ENCODE measurements at regions not wholly inside any gene's neighbourhood (a gene's known extent, or its start where the extent isn't known, plus 50 kb on each side); places are given as distances from the start of the nearest gene placed in this dataset.

DNA sequence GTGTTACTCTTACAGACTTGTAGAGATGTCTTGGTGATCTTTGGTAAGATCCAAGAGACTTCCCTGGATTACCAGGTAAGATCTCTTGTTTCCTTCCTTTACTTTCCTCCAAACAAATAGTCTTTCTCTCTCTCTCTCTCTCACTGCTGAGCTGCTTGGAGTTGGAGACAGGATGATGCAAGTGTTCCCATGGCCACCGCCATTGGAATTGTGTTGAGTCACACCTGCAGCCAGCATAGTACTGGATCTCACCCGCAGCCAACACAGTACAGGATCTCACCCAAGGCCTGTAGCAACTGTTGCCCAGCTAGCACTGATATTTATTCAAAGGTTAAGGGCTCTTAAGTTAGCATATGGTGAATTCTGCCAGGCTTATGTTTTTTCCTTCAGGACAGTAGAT is 1080.9 kb downstream of the FAT4 start (continued):
- TF ChIP-seq NFIC (IDR thresholded peaks at IDR 0.05; ENCODE audit: low read length) = no peak
- no peak for TF ChIP-seq ZKSCAN8 (CRISPR knock-in tag; IDR thresholded peaks at IDR 0.05; ENCODE audit: borderline replicate concordance)
- no peak for TF ChIP-seq HINFP (CRISPR knock-in tag; IDR thresholded peaks at IDR 0.05; ENCODE audit: low read depth)
- TF ChIP-seq MLX (CRISPR knock-in tag; IDR thresholded peaks at IDR 0.05) = no peak
- TF ChIP-seq TMF1 (CRISPR knock-in tag; IDR thresholded peaks at IDR 0.05; ENCODE audit: low read depth) = no peak
- TF ChIP-seq ZNF724P (CRISPR knock-in tag; IDR thresholded peaks at IDR 0.05; ENCODE audit: borderline replicate concordance) = no peak

DNA sequence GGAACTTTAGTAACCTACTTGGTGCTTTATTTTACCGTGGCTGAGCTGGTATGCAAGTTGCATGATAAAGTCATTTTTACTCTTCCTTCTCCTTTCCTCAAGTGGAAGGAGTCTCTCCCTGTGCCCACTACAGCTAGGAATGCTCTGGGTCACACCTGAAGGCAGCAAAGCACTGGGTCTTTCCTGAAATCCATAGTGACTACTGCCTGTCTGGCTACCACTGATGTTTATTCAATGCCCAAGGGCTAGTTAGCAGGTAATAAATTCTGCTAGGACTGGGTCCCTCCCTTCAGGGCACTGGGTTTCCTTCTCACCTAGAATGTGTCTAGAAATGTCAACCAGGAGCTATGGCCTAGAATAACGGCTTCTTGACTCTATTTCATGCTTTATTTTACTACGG is 1081.4 kb downstream of the FAT4 start:
- intact Hi-C loops (cut with micrococcal nuclease; ENCODE audit: unreplicated experiment) = no loop called here
- Histone ChIP-seq H3K36me3 (replicated peaks in 1 of 2; ENCODE audit: control insufficient read depth in 1 of 2, insufficient read depth in 2 of 2, low read length in 2 of 2) (no peaks in the 10 kb centered on the region), H3K27ac (ENCODE audit: extremely low read length, insufficient read depth, low read length) (no peak overlapping the region), H3K4me2 (ENCODE audit: low read depth, low read length) (no peak overlapping the region), H3K27me3 (ENCODE audit: control insufficient read depth in 1 of 2, insufficient read depth in 2 of 2, low read length in 2 of 2) (no peaks in the 10 kb centered on the region), H2AFZ (ENCODE audit: low read length) (no peak overlapping the region), H3K9me3 (ENCODE audit: low read length) (no peaks in the 10 kb centered on the region), H4K20me1 (ENCODE audit: insufficient read depth, low read length) (no peaks in the 10 kb centered on the region), H3K4me1 (ENCODE audit: insufficient read depth, low read length) (no peaks in the 10 kb centered on the region), H3K4me3 (replicated peaks in 1 of 3; ENCODE audit: insufficient read depth in 1 of 3, low read depth in 2 of 3, low read length in 3 of 3) (no peak overlapping the region), H3K9ac (ENCODE audit: insufficient read depth, low read depth, low read length) (no peak overlapping the region), H3K79me2 (ENCODE audit: insufficient read depth, low read length) (no peaks in the 10 kb centered on the region)
- CTCF ChIA-PET (ENCODE audit: low intra/inter-chr PET ratio, low total read pairs) = no interaction called here
- no peak for FAIRE-seq
- in situ Hi-C loops (cut with HindIII; ENCODE audit: extremely low pct_ligation_motif_present, low pct_unique_long_range_greater_than_20kb) = no loop called here
- no peak for TF ChIP-seq SRSF9 (IDR thresholded peaks at IDR 0.05; ENCODE audit: borderline replicate concordance, insufficient read depth, low read depth, low read length, poor library complexity, severe bottlenecking)
- no TSS peak for BruUV-seq (replicated peaks)
- POLR2A ChIA-PET = no interaction called here
- WGBS (ENCODE audit: low lambda C conversion rate) = 0% methylated on average over 3 of the region's 3 CpGs
- no peak for ATAC-seq
- no peak for DNase-seq (ENCODE audit: low spot score)
